ENCODE measurements at regions not wholly inside any gene's neighbourhood (a gene's known extent, or its start where the extent isn't known, plus 50 kb on each side); places are given as distances from the start of the nearest gene placed in this dataset.

GRCh38 chr12:25004447-25004846, 55.5 kb upstream of the BCAT1 start:
- DNase-seq (no peak), ATAC-seq (no peak)
- intact Hi-C loops (cut with DNase I) = no loop called here
- no peak for TF ChIP-seq CTCF (IDR thresholded peaks at IDR 0.05)
- H3K36me3 ChIP-seq (ENCODE audit: insufficient read depth in 1 of 2, low read depth in 1 of 2) = no peaks in the 10 kb centered on the region
- H3K27me3 ChIP-seq (ENCODE audit: insufficient read depth in 3 of 3, low read length in 2 of 3) = no peaks in the 10 kb centered on the region
- 85 to 86% (median 85%) methylated on average over 7 of the region's 7 CpGs for WGBS, 3 donors
- H3K4me3 ChIP-seq = no peak overlapping the region
- H3K9me3 ChIP-seq = no peaks in the 10 kb centered on the region
- no peak overlapping the region for H3K27ac ChIP-seq
- H3K4me1 ChIP-seq = no peaks in the 10 kb centered on the region

GRCh38 chr12:25001311-25001710, 52.4 kb upstream of the BCAT1 start:
- H3K27ac ChIP-seq = no peak overlapping the region
- TF ChIP-seq CTCF (IDR thresholded peaks at IDR 0.05) = no peak
- DNase-seq (no peak), ATAC-seq (no peak)
- H3K9me3 ChIP-seq = no peaks in the 10 kb centered on the region
- 72 to 82% (median 77%) methylated on average over 2 of the region's 2 CpGs for WGBS, 3 donors
- H3K4me1 ChIP-seq = peaks cover 12% of the 10 kb centered on the region
- intact Hi-C loops (cut with DNase I) = no loop called here
- no peak overlapping the region for H3K4me3 ChIP-seq
- no peaks in the 10 kb centered on the region for H3K36me3 ChIP-seq (ENCODE audit: insufficient read depth in 1 of 2, low read depth in 1 of 2)
- peaks cover 0 to 2% (median 0%) of the 10 kb centered on the region in 3 donors for H3K27me3 ChIP-seq (ENCODE audit: insufficient read depth in 3 of 3, low read length in 2 of 3)

All from psoas muscle (tissue), 7 donors.